ENCODE measurements at regions not wholly inside any gene's neighbourhood (a gene's known extent, or its start where the extent isn't known, plus 50 kb on each side); places are given as distances from the start of the nearest gene placed in this dataset.
A peak's percentile ranks its signal among the peaks of the same experiment; 100 is the strongest.

DNA sequence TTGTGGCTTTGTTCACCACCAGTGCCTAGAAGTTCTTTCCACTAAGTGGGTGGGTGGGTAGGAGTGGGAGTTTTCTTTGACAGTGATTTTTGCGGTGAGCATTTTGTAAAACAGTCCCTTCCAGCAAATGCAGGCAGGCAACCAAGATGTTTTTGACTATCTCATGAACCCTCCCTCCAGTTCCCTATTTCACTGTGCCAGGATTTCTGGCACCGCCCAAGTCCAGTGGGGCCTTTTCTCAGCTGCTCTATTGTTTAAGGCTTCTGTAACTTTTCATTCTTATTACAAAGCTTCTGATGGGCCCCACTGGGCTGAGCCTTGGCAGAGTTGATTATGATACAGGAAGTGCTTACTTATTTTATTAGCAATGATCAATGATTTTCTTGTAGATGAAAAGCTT, 236.0 kb downstream of the EDEM1 start:
- no peak for DNase-seq
- TF ChIP-seq POLR2AphosphoS5 (IDR thresholded peaks at IDR 0.05) = no peak
- TF ChIP-seq POLR2A (IDR thresholded peaks at IDR 0.05) = no peak
- no peak for TF ChIP-seq EP300 (IDR thresholded peaks at IDR 0.05)
- TF ChIP-seq, protein P1, sequence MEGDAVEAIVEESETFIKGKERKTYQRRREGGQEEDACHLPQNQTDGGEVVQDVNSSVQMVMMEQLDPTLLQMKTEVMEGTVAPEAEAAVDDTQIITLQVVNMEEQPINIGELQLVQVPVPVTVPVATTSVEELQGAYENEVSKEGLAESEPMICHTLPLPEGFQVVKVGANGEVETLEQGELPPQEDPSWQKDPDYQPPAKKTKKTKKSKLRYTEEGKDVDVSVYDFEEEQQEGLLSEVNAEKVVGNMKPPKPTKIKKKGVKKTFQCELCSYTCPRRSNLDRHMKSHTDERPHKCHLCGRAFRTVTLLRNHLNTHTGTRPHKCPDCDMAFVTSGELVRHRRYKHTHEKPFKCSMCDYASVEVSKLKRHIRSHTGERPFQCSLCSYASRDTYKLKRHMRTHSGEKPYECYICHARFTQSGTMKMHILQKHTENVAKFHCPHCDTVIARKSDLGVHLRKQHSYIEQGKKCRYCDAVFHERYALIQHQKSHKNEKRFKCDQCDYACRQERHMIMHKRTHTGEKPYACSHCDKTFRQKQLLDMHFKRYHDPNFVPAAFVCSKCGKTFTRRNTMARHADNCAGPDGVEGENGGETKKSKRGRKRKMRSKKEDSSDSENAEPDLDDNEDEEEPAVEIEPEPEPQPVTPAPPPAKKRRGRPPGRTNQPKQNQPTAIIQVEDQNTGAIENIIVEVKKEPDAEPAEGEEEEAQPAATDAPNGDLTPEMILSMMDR (IDR thresholded peaks at IDR 0.05) = no peak
- 51 to 71% (median 57%) methylated on average over 2 of the region's 2 CpGs for WGBS, 5 donors
- H3K9me3 ChIP-seq = no peaks in the 10 kb centered on the region
- H3K4me1 ChIP-seq = peaks cover 0 to 5% (median 0%) of the 10 kb centered on the region in 4 donors
- intact Hi-C loops (cut with DNase I; ENCODE audit: low total_unique reads) = no loop called here
- no peak overlapping the region for H3K4me3 ChIP-seq
- H3K27ac ChIP-seq = no peak overlapping the region
- no peaks in the 10 kb centered on the region for H3K36me3 ChIP-seq
- H3K27me3 ChIP-seq = no peaks in the 10 kb centered on the region

DNA sequence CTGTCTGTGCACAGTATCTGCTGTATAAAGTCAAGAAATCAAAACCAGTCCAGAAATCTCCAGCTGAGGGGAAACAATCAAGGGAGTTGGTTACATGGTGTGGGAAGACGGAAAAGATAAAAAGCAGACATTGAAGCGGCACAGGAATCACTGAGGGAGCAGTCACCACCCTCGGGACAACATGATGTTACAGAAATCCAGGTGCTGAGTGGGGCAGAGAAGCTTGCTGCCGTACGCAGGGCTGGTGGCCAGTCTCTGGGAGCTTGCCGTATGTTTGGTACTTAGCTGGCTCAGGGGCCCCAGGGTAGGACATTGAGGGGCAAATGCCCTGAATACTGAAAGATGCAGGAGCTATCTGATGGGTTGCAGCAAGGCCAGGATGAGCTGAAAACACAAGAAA, 237.9 kb downstream of the EDEM1 start:
- TF ChIP-seq EP300 (IDR thresholded peaks at IDR 0.05) (no peak), POLR2AphosphoS5 (IDR thresholded peaks at IDR 0.05) (no peak), POLR2A (IDR thresholded peaks at IDR 0.05) (no peak)
- TF ChIP-seq, protein P1 (IDR thresholded peaks at IDR 0.05) = no peak
- intact Hi-C loops (cut with DNase I; ENCODE audit: low total_unique reads) = no loop called here
- Histone ChIP-seq H3K27ac (no peak overlapping the region), H3K36me3 (no peaks in the 10 kb centered on the region), H3K4me3 (no peak overlapping the region), H3K27me3 (no peaks in the 10 kb centered on the region), H3K4me1 (peaks cover 0 to 5% (median 0%) of the 10 kb centered on the region in 4 donors), H3K9me3 (no peaks in the 10 kb centered on the region)
- DNase-seq = no peak
- 90 to 96% (median 94%) methylated on average over 6 of the region's 6 CpGs for whole genome bisulfite sequencing, 5 donors

DNA sequence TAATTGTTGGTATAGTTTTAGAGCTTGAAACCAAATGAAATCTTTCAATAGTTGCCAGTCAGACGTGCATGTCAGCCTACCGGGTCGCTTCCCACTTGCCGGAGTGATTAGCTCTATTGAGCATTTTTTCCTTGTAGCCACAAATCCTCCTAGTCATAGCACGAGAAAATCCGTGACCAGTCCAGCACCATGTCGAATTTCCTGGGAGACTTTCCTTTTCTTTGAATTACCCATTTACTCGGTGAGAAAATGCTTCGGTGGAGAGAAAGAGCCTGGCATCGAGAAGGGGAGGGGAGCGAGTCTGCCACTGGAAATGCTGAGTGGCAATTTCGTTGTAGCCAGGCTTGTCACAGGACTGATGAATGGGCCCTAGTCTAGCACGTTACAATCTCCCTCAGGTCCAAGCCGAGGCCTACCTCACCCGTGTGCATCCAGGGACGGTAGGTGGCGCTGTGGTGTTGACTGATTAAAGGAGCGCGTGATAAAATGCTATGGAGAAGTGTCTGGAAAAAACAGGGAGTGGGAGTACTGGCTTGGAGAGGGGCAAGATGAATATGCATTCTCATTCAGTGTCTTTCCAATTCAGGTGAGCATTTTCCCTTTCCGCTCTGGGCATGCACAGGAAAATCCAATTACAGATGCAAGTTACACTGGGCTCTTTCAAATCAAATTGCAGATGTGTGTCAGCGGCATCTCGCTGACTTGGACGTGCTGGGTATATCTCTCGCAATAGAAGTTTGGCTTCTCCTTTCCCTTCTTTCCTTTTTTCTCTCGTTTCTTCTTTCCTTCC, 238.8 kb downstream of the EDEM1 start:
- Histone ChIP-seq H3K4me3 (no peak overlapping the region), H3K27me3 (no peaks in the 10 kb centered on the region), H3K9me3 (no peaks in the 10 kb centered on the region), H3K27ac (no peak overlapping the region), H3K4me1 (peaks cover 0 to 5% (median 0%) of the 10 kb centered on the region in 4 donors), H3K36me3 (no peaks in the 10 kb centered on the region)
- no peak for TF ChIP-seq EP300 (IDR thresholded peaks at IDR 0.05)
- TF ChIP-seq POLR2AphosphoS5 (IDR thresholded peaks at IDR 0.05) = peak in 1 of 3 donors; percentile 11
- TF ChIP-seq POLR2A (IDR thresholded peaks at IDR 0.05) = no peak
- TF ChIP-seq, protein P1 (IDR thresholded peaks at IDR 0.05) = peak in 5 of 7 experiments; percentile 59 to 79 (median 68)
- WGBS, 5 donors = 41 to 49% (median 45%) methylated on average over 25 of the region's 25 CpGs
- intact Hi-C loops (cut with DNase I; ENCODE audit: low total_unique reads) = no loop called here
- DNase-seq = peak; percentile 87 to 91

DNA sequence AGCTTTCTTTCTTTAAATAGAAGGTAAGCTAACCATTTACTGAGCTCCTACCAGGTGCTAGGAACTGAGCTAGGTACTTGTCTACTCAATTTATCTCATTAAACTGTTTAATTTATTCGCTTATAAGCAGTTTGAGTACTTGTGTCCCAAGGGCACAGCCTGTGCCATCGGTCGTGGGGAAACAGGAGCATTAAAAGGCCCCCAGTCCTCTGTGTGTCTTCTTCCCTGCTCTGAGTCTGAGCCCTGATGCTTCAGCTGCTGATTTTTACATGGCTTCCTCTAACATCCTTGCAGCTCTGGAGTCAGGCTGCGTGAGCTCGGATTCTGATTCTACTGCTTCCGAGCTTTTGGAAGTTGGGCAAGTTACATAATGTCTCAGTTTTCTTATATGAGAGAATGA, 239.5 kb downstream of the EDEM1 start:
- intact Hi-C loops (cut with DNase I; ENCODE audit: low total_unique reads) = no loop called here
- Histone ChIP-seq H3K36me3 (no peaks in the 10 kb centered on the region), H3K4me3 (no peak overlapping the region), H3K9me3 (no peaks in the 10 kb centered on the region), H3K27ac (no peak overlapping the region), H3K4me1 (peaks cover 0 to 5% (median 0%) of the 10 kb centered on the region in 4 donors), H3K27me3 (no peaks in the 10 kb centered on the region)
- 83 to 90% (median 88%) methylated on average over 6 of the region's 6 CpGs for WGBS, 5 donors
- DNase-seq = no peak
- TF ChIP-seq POLR2AphosphoS5 (IDR thresholded peaks at IDR 0.05) (no peak), POLR2A (IDR thresholded peaks at IDR 0.05) (no peak), EP300 (IDR thresholded peaks at IDR 0.05) (no peak)
- TF ChIP-seq, protein P1 (IDR thresholded peaks at IDR 0.05) = no peak

Data from stomach (tissue), 8 donors.